Right cardiac atrium (tissue), 5 donors: ENCODE measurements at regions not wholly inside any gene's neighbourhood (a gene's known extent, or its start where the extent isn't known, plus 50 kb on each side); places are given as distances from the start of the nearest gene placed in this dataset.
"Not testable (repeated sequence)": the region's sequence is repeated elsewhere in the genome, so short reads cannot be mapped to it uniquely, and the experiment has no call there.

ENCODE experiments used
- ATAC-seq, 2 donors: fragments of 200-7000 bp; cut with Tn5 transposase; one replicate each; pipeline versions ENCODE4 v1.8.0 to v1.9.1; 2020; ENCODE audit warnings: moderate library complexity in 2 of 2, mild to moderate bottlenecking in 1 of 2
- DNase-seq, 3 donors: peaks; one replicate each; pipeline ENCODE4 v3.0.0-alpha.2; 2020
- H3K27ac ChIP-seq: one replicate; pipeline ENCODE4 v1.5.1; 2013; ENCODE audit warnings: mild to moderate bottlenecking, low read length, control low read depth, moderate library complexity
- H3K27me3 ChIP-seq: one replicate; pipeline ENCODE4 v1.6.1; 2013; ENCODE audit not compliant: control insufficient read depth, insufficient read depth
- H3K4me1 ChIP-seq: one replicate; pipeline ENCODE4 v1.6.1; 2013; ENCODE audit warnings: low read length; ENCODE audit not compliant: control insufficient read depth, insufficient read depth
- H3K4me3 ChIP-seq: one replicate; pipeline ENCODE4 v1.5.1; 2013; ENCODE audit warnings: low read length, control low read depth
- H3K9me3 ChIP-seq: one replicate; pipeline ENCODE4 v1.6.1; 2013; ENCODE audit warnings: low read length; ENCODE audit not compliant: control insufficient read depth
- WGBS: extraction: QIAGEN DNeasy Blood & Tissue Kit; methylation state at CpG from one replicate; pipeline ENCODE4 v1.1.7; 2013; 5-methylcytosine and 5-hydroxymethylcytosine counted together
- intact Hi-C, 4 donors: fragments of 100-400 bp; cut with DNase I; formaldehyde crosslinking; loops; one replicate each; pipeline versions ENCODE4 v1.11.0 to v1.14.0; 2022 to 2023
- donor health status: healthy with polysubstance abuse.
- donor health status: DM: no; HTN: yes; CAD: no.
- donor health status: DM: no; HTN: no; CAD: no.
- donor health status: DM: no; HTN: yes; CAD: no; lungs with severe emphysema.
- donor health status: DM: yes; HTN: yes; CAD: no.

- Histone ChIP-seq H3K27me3 (no peaks in the 10 kb centered on the region), H3K27ac (no peak overlapping the region), H3K4me1 (no peaks in the 10 kb centered on the region), H3K4me3 (no peak overlapping the region), H3K9me3 (no peaks in the 10 kb centered on the region)
- ATAC-seq, result no peak
- intact Hi-C loops, result no loop called here
- WGBS, result 66% methylated on average over 3 of the region's 3 CpGs
- DNase-seq, result no peak
These were observed 64.0 kb downstream of the EBNA1BP2 start for GRCh38 chr1:43108080-43108479.

- DNase-seq (no peak), ATAC-seq (no peak)
- H3K9me3 ChIP-seq, result no peaks in the 10 kb centered on the region
- intact Hi-C loops, result no loop called here
- no peak overlapping the region for H3K27ac ChIP-seq
- 95% methylated on average over 19 of the region's 19 CpGs for WGBS
- H3K4me3 ChIP-seq, result no peak overlapping the region
- H3K27me3 ChIP-seq, result no peaks in the 10 kb centered on the region
- H3K4me1 ChIP-seq, result no peaks in the 10 kb centered on the region
These were observed 64.4 kb downstream of the EBNA1BP2 start for GRCh38 chr1:43107664-43108063.

GRCh38 chr1:43104027-43104763, 67.9 kb downstream of the EBNA1BP2 start:
- WGBS, result 95% methylated on average over 3 of the region's 3 CpGs
- Histone ChIP-seq H3K9me3 (no peaks in the 10 kb centered on the region), H3K4me3 (no peak overlapping the region), H3K27ac (no peak overlapping the region), H3K4me1 (no peaks in the 10 kb centered on the region), H3K27me3 (no peaks in the 10 kb centered on the region)
- DNase-seq (no peak), ATAC-seq (no peak)
- intact Hi-C loops, result no loop called here

- WGBS, result 75% methylated on average over 2 of the region's 2 CpGs
- ATAC-seq (peak; percentile 18 to 64), DNase-seq (peak in 2 of 3 donors; percentile 52 to 57)
- no peaks in the 10 kb centered on the region for H3K4me1 ChIP-seq
- no peaks in the 10 kb centered on the region for H3K27me3 ChIP-seq
- H3K4me3 ChIP-seq, result no peak overlapping the region
- intact Hi-C loops, result no loop called here
- no peak overlapping the region for H3K27ac ChIP-seq
- H3K9me3 ChIP-seq, result no peaks in the 10 kb centered on the region
These were observed 71.0 kb downstream of the EBNA1BP2 start for GRCh38 chr1:43101061-43101460.

GRCh38 chr1:43098200-43098599, 73.9 kb downstream of the EBNA1BP2 start:
- no peaks in the 10 kb centered on the region for H3K4me1 ChIP-seq
- no peak overlapping the region for H3K27ac ChIP-seq
- H3K4me3 ChIP-seq, result no peak overlapping the region
- H3K27me3 ChIP-seq, result no peaks in the 10 kb centered on the region
- intact Hi-C loops, result no loop called here
- no peak for DNase-seq
- H3K9me3 ChIP-seq, result no peaks in the 10 kb centered on the region
- 79% methylated on average over 2 of the region's 2 CpGs for WGBS
- ATAC-seq, result no peak

GRCh38 chr1:43096528-43096927, 75.6 kb downstream of the EBNA1BP2 start:
- not testable (repeated sequence) for DNase-seq

GRCh38 chr1:43090812-43091211, 81.3 kb downstream of the EBNA1BP2 start:
- not testable (repeated sequence) for DNase-seq
- 76% methylated on average over 7 of the region's 7 CpGs for WGBS

More at GRCh38 chr1:43096528-43096927, 75.6 kb downstream of the EBNA1BP2 start:
- intact Hi-C loops, H3K27me3 ChIP-seq, H3K4me3 ChIP-seq, H3K4me1 ChIP-seq, H3K27ac ChIP-seq, ATAC-seq, H3K9me3 ChIP-seq: not testable (repeated sequence)
- WGBS, result 93% methylated on average over 3 of the region's 3 CpGs

GRCh38 chr1:43090157-43090556, 81.9 kb downstream of the EBNA1BP2 start:
- H3K4me1 ChIP-seq, ATAC-seq: not testable (repeated sequence)
- WGBS, result 82% methylated on average over 2 of the region's 2 CpGs

More at GRCh38 chr1:43090812-43091211, 81.3 kb downstream of the EBNA1BP2 start:
- H3K27ac ChIP-seq, ATAC-seq, H3K4me1 ChIP-seq, H3K9me3 ChIP-seq, H3K4me3 ChIP-seq, intact Hi-C loops, H3K27me3 ChIP-seq: not testable (repeated sequence)

GRCh38 chr1:43083375-43083891, 88.7 kb downstream of the EBNA1BP2 start:
- Histone ChIP-seq H3K9me3 (no peaks in the 10 kb centered on the region), H3K4me3 (no peak overlapping the region), H3K4me1 (no peaks in the 10 kb centered on the region), H3K27me3 (no peaks in the 10 kb centered on the region), H3K27ac (no peak overlapping the region)
- DNase-seq, result no peak
- intact Hi-C loops, result no loop called here
- ATAC-seq, result no peak
- WGBS, result 91% methylated on average over 1 of the region's 1 CpG

More at GRCh38 chr1:43090157-43090556, 81.9 kb downstream of the EBNA1BP2 start:
- DNase-seq, intact Hi-C loops, H3K27ac ChIP-seq, H3K27me3 ChIP-seq, H3K4me3 ChIP-seq, H3K9me3 ChIP-seq: not testable (repeated sequence)

- no peaks in the 10 kb centered on the region for H3K27me3 ChIP-seq
- intact Hi-C loops, result no loop called here
- H3K4me1 ChIP-seq, result no peaks in the 10 kb centered on the region
- no peak for ATAC-seq
- no peak for DNase-seq
- H3K4me3 ChIP-seq, result no peak overlapping the region
- no peaks in the 10 kb centered on the region for H3K9me3 ChIP-seq
- no peak overlapping the region for H3K27ac ChIP-seq
- WGBS, result 73% methylated on average over 6 of the region's 6 CpGs
These were observed 89.3 kb downstream of the EBNA1BP2 start for GRCh38 chr1:43082740-43083139.

- DNase-seq, result no peak
- 70% methylated on average over 6 of the region's 6 CpGs for WGBS
- intact Hi-C loops, result loop anchor here in 2 of 4 donors (10.0 kb wide), 3 partner anchors 292 to 492 kb away; partner anchors contain the start of gene TMEM269 (in 1 of the 2)
These were observed 94.8 kb downstream of the EBNA1BP2 start for GRCh38 chr1:43077273-43077672.

More at GRCh38 chr1:43077273-43077672, 94.8 kb downstream of the EBNA1BP2 start:
- no peaks in the 10 kb centered on the region for H3K9me3 ChIP-seq
- H3K27me3 ChIP-seq, result no peaks in the 10 kb centered on the region
- H3K4me3 ChIP-seq, result no peak overlapping the region
- no peak for ATAC-seq
- no peak overlapping the region for H3K27ac ChIP-seq
- no peaks in the 10 kb centered on the region for H3K4me1 ChIP-seq
